Gastrocnemius medialis (tissue), 4 donors: ENCODE measurements at regions not wholly inside any gene's neighbourhood (a gene's known extent, or its start where the extent isn't known, plus 50 kb on each side); places are given as distances from the start of the nearest gene placed in this dataset.

ENCODE experiments used
- POLR2A ChIP-seq, 2 donors: fragments of 450-650 bp; IDR thresholded peaks; one replicate each; pipeline ENCODE4 v1.6.1; 2017; ENCODE audit warnings: antibody characterized with exemption in 2 of 2, mild to moderate bottlenecking in 2 of 2, moderate library complexity in 2 of 2
- TF ChIP-seq, protein P1 (sequence below), 5 experiments: fragments of 450-650 bp in 3 of 5; fragments of 200-600 bp in 2 of 5; sonication (generic) in 2 of 5; IDR thresholded peaks in 4 of 5; conservative IDR thresholded peaks in 1 of 5; 1 replicate in 4 of 5; 2 replicates in 1 of 5; pipeline ENCODE4 v1.5.1; 2016 to 2019; ENCODE audit warnings: antibody characterized with exemption in 5 of 5, mild to moderate bottlenecking in 3 of 5, moderate library complexity in 3 of 5

- TF ChIP-seq, protein P1, sequence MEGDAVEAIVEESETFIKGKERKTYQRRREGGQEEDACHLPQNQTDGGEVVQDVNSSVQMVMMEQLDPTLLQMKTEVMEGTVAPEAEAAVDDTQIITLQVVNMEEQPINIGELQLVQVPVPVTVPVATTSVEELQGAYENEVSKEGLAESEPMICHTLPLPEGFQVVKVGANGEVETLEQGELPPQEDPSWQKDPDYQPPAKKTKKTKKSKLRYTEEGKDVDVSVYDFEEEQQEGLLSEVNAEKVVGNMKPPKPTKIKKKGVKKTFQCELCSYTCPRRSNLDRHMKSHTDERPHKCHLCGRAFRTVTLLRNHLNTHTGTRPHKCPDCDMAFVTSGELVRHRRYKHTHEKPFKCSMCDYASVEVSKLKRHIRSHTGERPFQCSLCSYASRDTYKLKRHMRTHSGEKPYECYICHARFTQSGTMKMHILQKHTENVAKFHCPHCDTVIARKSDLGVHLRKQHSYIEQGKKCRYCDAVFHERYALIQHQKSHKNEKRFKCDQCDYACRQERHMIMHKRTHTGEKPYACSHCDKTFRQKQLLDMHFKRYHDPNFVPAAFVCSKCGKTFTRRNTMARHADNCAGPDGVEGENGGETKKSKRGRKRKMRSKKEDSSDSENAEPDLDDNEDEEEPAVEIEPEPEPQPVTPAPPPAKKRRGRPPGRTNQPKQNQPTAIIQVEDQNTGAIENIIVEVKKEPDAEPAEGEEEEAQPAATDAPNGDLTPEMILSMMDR (IDR thresholded peaks at IDR 0.05 in 4 of 5, conservative IDR thresholded peaks at IDR 0.05 in 1 of 5) = no peak
- TF ChIP-seq POLR2A (IDR thresholded peaks at IDR 0.05) = no peak
Measured at GRCh38 chr6:114651611-114652010, 308.8 kb upstream of the HS3ST5 start.
